ENCODE measurements at regions not wholly inside any gene's neighbourhood (a gene's known extent, or its start where the extent isn't known, plus 50 kb on each side); places are given as distances from the start of the nearest gene placed in this dataset.

DNA sequence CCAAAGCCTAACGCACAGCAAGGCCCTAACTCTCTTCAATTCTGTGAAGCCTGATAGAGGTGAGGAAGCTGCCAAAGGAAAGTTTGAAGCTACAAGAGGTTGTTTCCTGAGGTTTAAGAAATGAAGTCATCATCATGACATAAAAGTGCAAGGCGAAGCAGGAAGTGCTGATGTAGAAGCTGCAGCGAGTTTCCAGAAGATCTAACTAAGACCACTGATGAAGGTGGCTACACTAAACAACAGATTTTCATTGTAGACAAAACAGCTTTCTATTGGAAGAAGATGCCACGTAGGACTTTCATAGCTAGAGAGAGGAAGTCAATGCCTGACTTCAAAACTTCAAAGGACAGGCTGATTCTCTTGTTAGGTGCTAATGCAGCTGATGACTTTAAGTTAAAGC, 385.6 kb upstream of the OR4E1 start:
- H3K9me3 ChIP-seq (ENCODE audit: low read depth, low read length): no peaks in the 10 kb centered on the region
- no peak for TF ChIP-seq POLR2AphosphoS5 (IDR thresholded peaks at IDR 0.05; ENCODE audit: borderline replicate concordance, low read depth, low read length)
- no peak for TF ChIP-seq EZH2 (IDR thresholded peaks at IDR 0.05)
- no peak for TF ChIP-seq FOXP2 (optimal IDR thresholded peaks at IDR 0.05; ENCODE audit: control extremely low read depth, extremely low read length, insufficient read depth)
- H3K4me3 ChIP-seq: no peak overlapping the region
- no peaks in the 10 kb centered on the region for H3K36me3 ChIP-seq (ENCODE audit: insufficient read depth, low read length)
- no peak overlapping the region for H3K27ac ChIP-seq
- DNase-seq (ENCODE audit: low read depth, low spot score): no peak
- H3K9ac ChIP-seq (ENCODE audit: insufficient read length): no peak overlapping the region

DNA sequence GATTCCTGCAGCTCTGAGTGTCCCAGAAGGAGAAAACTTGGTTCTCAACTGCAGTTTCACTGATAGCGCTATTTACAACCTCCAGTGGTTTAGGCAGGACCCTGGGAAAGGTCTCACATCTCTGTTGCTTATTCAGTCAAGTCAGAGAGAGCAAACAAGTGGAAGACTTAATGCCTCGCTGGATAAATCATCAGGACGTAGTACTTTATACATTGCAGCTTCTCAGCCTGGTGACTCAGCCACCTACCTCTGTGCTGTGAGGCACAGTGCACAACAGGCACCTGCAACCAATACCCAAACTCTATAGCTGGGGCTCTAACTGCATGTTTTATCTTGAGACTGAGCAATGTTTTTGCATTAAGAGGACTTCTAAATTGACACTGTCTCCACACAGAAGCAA, 379.2 kb upstream of the OR4E1 start:
- Histone ChIP-seq H3K36me3 (ENCODE audit: insufficient read depth, low read length) (no peaks in the 10 kb centered on the region), H3K4me3 (no peak overlapping the region), H3K9me3 (ENCODE audit: low read depth, low read length) (no peaks in the 10 kb centered on the region), H3K9ac (ENCODE audit: insufficient read length) (no peak overlapping the region), H3K27ac (no peak overlapping the region)
- DNase-seq (ENCODE audit: low read depth, low spot score): no peak
- TF ChIP-seq FOXP2 (optimal IDR thresholded peaks at IDR 0.05; ENCODE audit: control extremely low read depth, extremely low read length, insufficient read depth) (no peak), EZH2 (IDR thresholded peaks at IDR 0.05) (no peak), POLR2AphosphoS5 (IDR thresholded peaks at IDR 0.05; ENCODE audit: borderline replicate concordance, low read depth, low read length) (no peak)

DNA sequence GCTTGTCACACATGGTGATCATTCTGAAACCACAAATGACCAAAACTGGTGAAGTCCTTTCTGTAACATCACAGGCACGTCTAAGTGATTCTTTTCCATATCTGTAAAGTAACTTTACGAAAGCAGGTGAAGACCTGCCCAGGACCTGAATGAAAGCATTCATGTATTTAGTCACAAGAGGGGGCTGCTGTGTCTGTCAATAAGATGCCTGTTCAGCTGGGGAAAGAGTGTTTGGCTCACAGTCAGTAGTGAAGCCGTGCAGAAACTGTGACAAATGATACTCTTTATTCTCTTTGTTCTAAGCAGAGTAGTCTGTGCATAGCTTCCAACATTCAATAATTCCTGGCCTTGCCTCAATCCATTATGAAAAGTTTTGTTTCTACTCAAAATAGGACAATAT, 373.5 kb upstream of the OR4E1 start:
- TF ChIP-seq POLR2AphosphoS5 (IDR thresholded peaks at IDR 0.05; ENCODE audit: borderline replicate concordance, low read depth, low read length): no peak
- no peak for TF ChIP-seq EZH2 (IDR thresholded peaks at IDR 0.05)
- no peak overlapping the region for H3K4me3 ChIP-seq
- no peaks in the 10 kb centered on the region for H3K36me3 ChIP-seq (ENCODE audit: insufficient read depth, low read length)
- DNase-seq (ENCODE audit: low read depth, low spot score): peak; percentile 14
- H3K27ac ChIP-seq: no peak overlapping the region
- no peak overlapping the region for H3K9ac ChIP-seq (ENCODE audit: insufficient read length)
- no peaks in the 10 kb centered on the region for H3K9me3 ChIP-seq (ENCODE audit: low read depth, low read length)

DNA sequence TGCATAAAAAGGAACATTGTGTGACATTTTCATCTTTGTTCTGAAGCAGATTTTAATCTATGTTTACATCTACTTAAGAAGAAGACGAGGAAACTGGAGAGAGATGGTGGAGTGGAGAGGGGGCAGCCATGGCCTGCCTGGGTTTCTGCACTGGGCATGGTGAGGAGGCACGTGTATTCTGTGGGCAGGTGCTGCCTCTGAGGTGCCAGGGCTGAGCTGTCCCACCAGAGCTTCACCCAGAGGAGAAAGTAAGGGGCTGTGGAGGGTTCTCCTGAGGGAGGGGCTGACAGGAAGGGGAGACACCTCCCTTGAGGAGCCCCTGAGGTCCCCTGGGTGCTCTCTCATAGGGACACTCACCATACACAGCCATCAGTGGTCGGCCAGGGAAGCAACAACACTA, 372.4 kb upstream of the OR4E1 start:
- TF ChIP-seq EZH2 (IDR thresholded peaks at IDR 0.05) (no peak), POLR2AphosphoS5 (IDR thresholded peaks at IDR 0.05; ENCODE audit: borderline replicate concordance, low read depth, low read length) (no peak), FOXP2 (optimal IDR thresholded peaks at IDR 0.05; ENCODE audit: control extremely low read depth, extremely low read length, insufficient read depth) (no peak)
- DNase-seq (ENCODE audit: low read depth, low spot score): no peak
- Histone ChIP-seq H3K9me3 (ENCODE audit: low read depth, low read length) (no peaks in the 10 kb centered on the region), H3K36me3 (ENCODE audit: insufficient read depth, low read length) (no peaks in the 10 kb centered on the region), H3K9ac (ENCODE audit: insufficient read length) (no peak overlapping the region), H3K4me3 (no peak overlapping the region), H3K27ac (no peak overlapping the region)

DNA sequence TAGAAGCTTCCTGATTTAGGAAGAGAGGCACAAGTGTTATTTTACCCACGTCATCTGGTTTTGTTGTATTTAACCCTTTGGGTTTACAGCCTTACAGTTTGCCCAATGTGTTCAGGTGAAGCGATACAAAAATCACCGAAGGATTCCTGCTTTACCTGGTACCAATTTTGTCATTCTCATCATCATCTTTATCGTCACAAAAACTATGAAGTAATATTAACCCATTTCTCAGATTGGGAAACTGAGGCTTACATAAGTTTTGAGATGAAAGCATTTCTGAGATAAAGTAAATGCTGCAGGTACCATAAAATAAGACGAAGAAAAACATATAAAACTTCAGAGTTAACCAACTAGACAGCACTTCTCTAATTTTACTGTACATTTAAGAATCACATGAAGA, 370.6 kb upstream of the OR4E1 start:
- no peak for DNase-seq (ENCODE audit: low read depth, low spot score)
- Histone ChIP-seq H3K36me3 (ENCODE audit: insufficient read depth, low read length) (no peaks in the 10 kb centered on the region), H3K9me3 (ENCODE audit: low read depth, low read length) (no peaks in the 10 kb centered on the region), H3K4me3 (no peak overlapping the region), H3K9ac (ENCODE audit: insufficient read length) (no peak overlapping the region), H3K27ac (no peak overlapping the region)
- TF ChIP-seq EZH2 (IDR thresholded peaks at IDR 0.05) (no peak), FOXP2 (optimal IDR thresholded peaks at IDR 0.05; ENCODE audit: control extremely low read depth, extremely low read length, insufficient read depth) (no peak), POLR2AphosphoS5 (IDR thresholded peaks at IDR 0.05; ENCODE audit: borderline replicate concordance, low read depth, low read length) (no peak)

DNA sequence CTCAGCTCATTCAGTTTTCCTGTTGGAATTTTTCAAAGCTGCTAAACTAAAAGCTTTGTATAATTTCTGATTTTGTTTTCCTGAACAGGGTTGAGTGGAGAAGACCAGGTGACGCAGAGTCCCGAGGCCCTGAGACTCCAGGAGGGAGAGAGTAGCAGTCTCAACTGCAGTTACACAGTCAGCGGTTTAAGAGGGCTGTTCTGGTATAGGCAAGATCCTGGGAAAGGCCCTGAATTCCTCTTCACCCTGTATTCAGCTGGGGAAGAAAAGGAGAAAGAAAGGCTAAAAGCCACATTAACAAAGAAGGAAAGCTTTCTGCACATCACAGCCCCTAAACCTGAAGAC, 367.1 kb upstream of the OR4E1 start:
- H3K9me3 ChIP-seq (ENCODE audit: low read depth, low read length): no peaks in the 10 kb centered on the region
- no peaks in the 10 kb centered on the region for H3K36me3 ChIP-seq (ENCODE audit: insufficient read depth, low read length)
- no peak for DNase-seq (ENCODE audit: low read depth, low spot score)
- H3K4me3 ChIP-seq: no peak overlapping the region
- H3K9ac ChIP-seq (ENCODE audit: insufficient read length): no peak overlapping the region
- TF ChIP-seq EZH2 (IDR thresholded peaks at IDR 0.05) (no peak), POLR2AphosphoS5 (IDR thresholded peaks at IDR 0.05; ENCODE audit: borderline replicate concordance, low read depth, low read length) (no peak), FOXP2 (optimal IDR thresholded peaks at IDR 0.05; ENCODE audit: control extremely low read depth, extremely low read length, insufficient read depth) (no peak)
- H3K27ac ChIP-seq: no peak overlapping the region

DNA sequence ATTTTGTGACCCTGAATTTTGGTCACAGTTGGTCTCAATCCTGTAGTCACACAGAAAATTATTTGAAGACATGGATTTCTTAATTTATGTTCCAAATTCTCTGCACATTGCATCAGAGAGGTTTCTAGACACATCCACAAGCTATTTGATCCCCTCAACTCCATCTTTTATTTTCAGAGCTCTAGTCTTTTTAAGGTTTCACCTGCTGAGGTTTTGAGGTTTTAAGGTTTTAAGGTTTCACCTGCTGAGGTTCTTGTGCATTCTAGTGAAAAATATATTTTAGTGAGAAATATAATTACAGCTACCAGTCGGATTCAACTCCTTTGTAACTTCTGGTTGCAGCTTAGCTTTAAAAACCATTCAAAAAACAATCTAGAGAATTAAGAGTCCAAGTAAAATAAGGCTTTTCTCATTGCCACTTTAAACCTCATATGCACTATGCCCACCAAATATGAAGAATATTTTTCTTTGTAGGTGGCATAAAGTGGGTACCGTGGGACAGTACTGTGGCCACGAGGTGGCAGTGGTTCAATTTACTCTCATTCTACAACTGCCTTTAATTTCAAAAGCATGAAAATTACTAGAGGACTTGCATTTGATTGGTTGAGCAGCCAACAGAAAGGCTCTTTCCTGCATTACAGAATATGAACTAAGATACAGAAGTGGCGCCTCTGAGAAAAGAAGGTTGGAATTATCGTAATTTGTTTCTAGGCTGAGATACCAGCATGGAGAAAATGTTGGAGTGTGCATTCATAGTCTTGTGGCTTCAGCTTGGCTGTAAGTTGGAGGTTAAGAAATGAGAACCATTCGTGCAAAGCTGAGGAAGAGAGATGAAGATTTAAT, 366.5 kb upstream of the OR4E1 start:
- DNase-seq (ENCODE audit: low read depth, low spot score): no peak
- Histone ChIP-seq H3K36me3 (ENCODE audit: insufficient read depth, low read length) (no peaks in the 10 kb centered on the region), H3K9me3 (ENCODE audit: low read depth, low read length) (no peaks in the 10 kb centered on the region), H3K27ac (no peak overlapping the region), H3K4me3 (no peak overlapping the region), H3K9ac (ENCODE audit: insufficient read length) (no peak overlapping the region)
- no peak for TF ChIP-seq EZH2 (IDR thresholded peaks at IDR 0.05)
- no peak for TF ChIP-seq POLR2AphosphoS5 (IDR thresholded peaks at IDR 0.05; ENCODE audit: borderline replicate concordance, low read depth, low read length)
- TF ChIP-seq FOXP2 (optimal IDR thresholded peaks at IDR 0.05; ENCODE audit: control extremely low read depth, extremely low read length, insufficient read depth): no peak

DNA sequence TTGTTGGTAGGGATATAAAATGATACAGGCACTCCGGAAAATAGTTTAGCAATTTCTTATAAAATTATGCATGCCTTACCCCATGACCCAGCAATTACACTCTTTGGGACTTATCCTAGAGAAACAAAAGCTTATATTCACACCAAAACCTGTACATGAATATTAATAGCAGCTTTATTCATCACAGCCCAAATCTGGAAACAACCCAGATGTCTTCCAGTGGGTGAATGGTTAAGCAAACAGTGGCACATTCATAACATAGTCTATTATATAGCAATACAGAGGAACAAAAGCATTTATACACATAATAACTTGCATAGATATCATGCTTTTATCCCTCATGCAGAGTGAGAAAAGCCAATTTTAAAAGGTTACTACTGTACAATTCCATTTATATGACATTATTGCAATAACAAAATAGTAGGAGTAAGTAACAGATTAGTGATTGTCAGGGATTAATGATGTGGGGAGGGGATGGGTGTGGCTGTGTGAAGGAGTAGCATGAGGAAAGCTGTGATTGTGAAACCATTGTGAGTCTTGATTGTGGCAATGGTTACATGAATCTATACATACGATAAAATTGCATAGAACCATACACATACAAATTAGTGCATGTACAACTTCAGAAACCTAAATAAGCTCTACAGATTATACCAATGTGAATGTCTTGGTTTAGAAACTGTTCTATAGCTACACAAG, 363.1 kb upstream of the OR4E1 start:
- DNase-seq (ENCODE audit: low read depth, low spot score): no peak
- Histone ChIP-seq H3K9ac (ENCODE audit: insufficient read length) (no peak overlapping the region), H3K4me3 (no peak overlapping the region), H3K36me3 (ENCODE audit: insufficient read depth, low read length) (no peaks in the 10 kb centered on the region), H3K9me3 (ENCODE audit: low read depth, low read length) (no peaks in the 10 kb centered on the region), H3K27ac (no peak overlapping the region)
- TF ChIP-seq EZH2 (IDR thresholded peaks at IDR 0.05) (no peak), FOXP2 (optimal IDR thresholded peaks at IDR 0.05; ENCODE audit: control extremely low read depth, extremely low read length, insufficient read depth) (no peak), POLR2AphosphoS5 (IDR thresholded peaks at IDR 0.05; ENCODE audit: borderline replicate concordance, low read depth, low read length) (no peak)

Measured in SK-N-MC (cell line).